Anterior cingulate cortex (tissue), 58 donors: ENCODE measurements at regions not wholly inside any gene's neighbourhood (a gene's known extent, or its start where the extent isn't known, plus 50 kb on each side); places are given as distances from the start of the nearest gene placed in this dataset.

Source experiments
- DNase-seq, 58 donors: peaks; one replicate each; lab custom pipeline; 2025; lab: John Stamatoyannopoulos, UW

- no peak for DNase-seq
Measured at GRCh38 chr20:22027423-22027822, 322.0 kb downstream of the PAX1 start.

- no peak for DNase-seq
Measured at GRCh38 chr20:22020201-22020600, 314.7 kb downstream of the PAX1 start.

- DNase-seq = no peak
Measured at GRCh38 chr20:22008456-22008855, 303.0 kb downstream of the PAX1 start.

- no peak for DNase-seq
Measured at GRCh38 chr20:22006306-22006705, 300.8 kb downstream of the PAX1 start.

- DNase-seq = no peak
Measured at GRCh38 chr20:22005535-22005934, 300.1 kb downstream of the PAX1 start.

GRCh38 chr20:22004946-22005345 is 299.5 kb downstream of the PAX1 start:
- DNase-seq = no peak

- DNase-seq = no peak
Measured at GRCh38 chr20:22003680-22004079, 298.2 kb downstream of the PAX1 start.

- DNase-seq = no peak
Measured at GRCh38 chr20:22001886-22002285, 296.4 kb downstream of the PAX1 start.

GRCh38 chr20:21995461-21995860 is 290.0 kb downstream of the PAX1 start:
- no peak for DNase-seq

GRCh38 chr20:21994203-21994602 is 288.7 kb downstream of the PAX1 start:
- no peak for DNase-seq

- no peak for DNase-seq
Measured at GRCh38 chr20:21982559-21982958, 277.1 kb downstream of the PAX1 start.

GRCh38 chr20:21981597-21982344 is 276.3 kb downstream of the PAX1 start:
- no peak for DNase-seq

GRCh38 chr20:21981179-21981578 is 275.7 kb downstream of the PAX1 start:
- no peak for DNase-seq

- DNase-seq = no peak
Measured at GRCh38 chr20:21971436-21971835, 266.0 kb downstream of the PAX1 start.

- no peak for DNase-seq
Measured at GRCh38 chr20:21968486-21968885, 263.0 kb downstream of the PAX1 start.

- no peak for DNase-seq
Measured at GRCh38 chr20:21967481-21967880, 262.0 kb downstream of the PAX1 start.

- no peak for DNase-seq
Measured at GRCh38 chr20:21956591-21956990, 251.1 kb downstream of the PAX1 start.

GRCh38 chr20:21947406-21947805 is 241.9 kb downstream of the PAX1 start:
- no peak for DNase-seq

GRCh38 chr20:21944227-21944626 is 238.8 kb downstream of the PAX1 start:
- no peak for DNase-seq

- no peak for DNase-seq
Measured at GRCh38 chr20:21941941-21942805, 236.7 kb downstream of the PAX1 start.

- no peak for DNase-seq
Measured at GRCh38 chr20:21936720-21937380, 231.4 kb downstream of the PAX1 start.
